ENCODE measurements at regions not wholly inside any gene's neighbourhood (a gene's known extent, or its start where the extent isn't known, plus 50 kb on each side); places are given as distances from the start of the nearest gene placed in this dataset.

DNA sequence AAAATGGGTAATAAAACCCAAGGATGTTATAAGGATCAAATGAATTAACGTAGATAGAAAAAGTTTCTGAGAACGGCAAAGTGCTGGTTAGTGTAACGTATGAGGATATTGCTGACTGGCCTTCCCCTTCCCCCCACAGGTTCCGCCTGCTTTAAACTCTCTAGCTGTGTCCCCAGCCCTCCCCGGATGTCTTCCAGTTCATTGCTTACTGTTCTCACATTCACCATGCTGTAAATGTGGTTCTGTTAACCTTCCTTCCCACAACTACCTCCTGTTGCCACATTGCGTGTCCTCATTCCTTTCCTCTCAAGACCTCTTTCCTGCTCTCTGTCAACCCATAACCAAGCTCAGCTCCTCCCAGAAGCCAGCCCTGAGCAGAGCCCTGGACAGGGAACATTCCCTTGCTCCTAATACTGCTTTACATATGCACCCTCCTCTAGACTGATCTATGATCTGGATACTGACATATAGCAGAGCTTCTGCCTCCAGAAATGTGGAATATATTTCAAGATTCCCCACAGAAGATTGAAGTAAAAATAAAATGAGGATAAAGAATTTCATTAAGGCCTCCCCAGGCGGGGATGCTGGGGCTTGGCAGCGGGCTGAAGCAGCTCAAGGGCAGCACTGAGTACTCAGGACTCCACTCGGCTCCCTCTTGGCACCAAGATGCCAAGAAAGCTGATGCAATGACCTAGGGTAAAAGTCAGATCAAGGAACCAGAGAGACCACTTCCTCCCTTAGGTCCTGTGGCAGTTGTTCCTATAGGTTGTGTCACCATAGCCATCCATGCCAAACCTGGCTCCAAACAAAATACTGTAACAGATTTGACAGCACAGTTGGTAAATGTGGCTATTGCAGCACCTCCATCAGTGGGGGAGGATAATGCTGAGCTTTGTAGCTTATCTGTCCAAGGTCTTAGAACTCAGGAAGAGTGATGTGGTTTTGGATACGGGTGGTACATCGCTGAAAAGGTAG is 136.4 kb upstream of the PIK3C3 start:
- DNase-seq (ENCODE audit: low spot score) = no peak
- TF ChIP-seq, protein P1, sequence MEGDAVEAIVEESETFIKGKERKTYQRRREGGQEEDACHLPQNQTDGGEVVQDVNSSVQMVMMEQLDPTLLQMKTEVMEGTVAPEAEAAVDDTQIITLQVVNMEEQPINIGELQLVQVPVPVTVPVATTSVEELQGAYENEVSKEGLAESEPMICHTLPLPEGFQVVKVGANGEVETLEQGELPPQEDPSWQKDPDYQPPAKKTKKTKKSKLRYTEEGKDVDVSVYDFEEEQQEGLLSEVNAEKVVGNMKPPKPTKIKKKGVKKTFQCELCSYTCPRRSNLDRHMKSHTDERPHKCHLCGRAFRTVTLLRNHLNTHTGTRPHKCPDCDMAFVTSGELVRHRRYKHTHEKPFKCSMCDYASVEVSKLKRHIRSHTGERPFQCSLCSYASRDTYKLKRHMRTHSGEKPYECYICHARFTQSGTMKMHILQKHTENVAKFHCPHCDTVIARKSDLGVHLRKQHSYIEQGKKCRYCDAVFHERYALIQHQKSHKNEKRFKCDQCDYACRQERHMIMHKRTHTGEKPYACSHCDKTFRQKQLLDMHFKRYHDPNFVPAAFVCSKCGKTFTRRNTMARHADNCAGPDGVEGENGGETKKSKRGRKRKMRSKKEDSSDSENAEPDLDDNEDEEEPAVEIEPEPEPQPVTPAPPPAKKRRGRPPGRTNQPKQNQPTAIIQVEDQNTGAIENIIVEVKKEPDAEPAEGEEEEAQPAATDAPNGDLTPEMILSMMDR (IDR thresholded peaks at IDR 0.05; ENCODE audit: extremely low read depth, insufficient read depth, missing control alignments) = no peak
- in situ Hi-C loops (cut with MboI; ENCODE audit: low pct_unique_long_range_greater_than_20kb, low sequenced_read_pairs, unreplicated experiment) = no loop called here

DNA sequence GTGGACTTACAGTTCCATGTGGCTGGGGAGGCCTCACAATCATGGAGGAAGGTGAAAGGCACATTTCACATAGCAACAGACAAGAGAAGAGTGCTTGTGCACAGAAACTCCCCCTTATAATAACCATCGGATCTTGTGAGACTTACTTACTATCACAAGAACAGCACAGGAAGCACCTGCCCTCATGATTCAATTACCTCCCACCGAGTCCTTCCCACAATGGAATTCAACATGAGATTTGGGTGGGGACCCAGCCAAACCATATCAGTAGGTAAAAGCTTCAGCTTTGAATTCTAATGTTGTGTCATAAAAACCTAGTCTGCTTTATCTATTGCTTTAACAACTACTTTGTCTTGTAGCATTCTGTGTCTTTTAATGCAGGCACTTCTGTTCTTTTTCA is 140.4 kb upstream of the PIK3C3 start:
- TF ChIP-seq, protein P1 (IDR thresholded peaks at IDR 0.05; ENCODE audit: extremely low read depth, insufficient read depth, missing control alignments) = no peak
- DNase-seq (ENCODE audit: low spot score) = no peak
- in situ Hi-C loops (cut with MboI; ENCODE audit: low pct_unique_long_range_greater_than_20kb, low sequenced_read_pairs, unreplicated experiment) = no loop called here

DNA sequence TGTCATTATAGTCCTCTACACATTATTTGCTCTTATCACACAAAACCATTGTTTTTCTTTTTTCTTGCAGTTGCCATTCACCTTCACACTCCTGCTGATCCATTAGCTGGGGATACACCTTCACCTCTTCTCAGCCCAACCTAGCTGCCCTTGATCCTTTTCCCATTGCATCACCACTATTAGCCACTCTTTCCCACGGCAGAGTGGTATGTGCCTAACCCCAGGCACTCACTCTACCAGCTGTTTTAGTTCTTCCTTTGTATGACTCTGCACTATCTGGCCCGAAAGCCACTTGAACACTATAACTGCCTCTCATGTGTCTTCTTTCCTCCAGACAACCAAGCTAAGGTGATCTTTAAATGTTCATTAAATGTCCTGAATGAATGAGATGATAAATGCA is 145.4 kb upstream of the PIK3C3 start:
- DNase-seq (ENCODE audit: low spot score) = no peak
- TF ChIP-seq, protein P1 (IDR thresholded peaks at IDR 0.05; ENCODE audit: extremely low read depth, insufficient read depth, missing control alignments) = no peak
- in situ Hi-C loops (cut with MboI; ENCODE audit: low pct_unique_long_range_greater_than_20kb, low sequenced_read_pairs, unreplicated experiment) = no loop called here

DNA sequence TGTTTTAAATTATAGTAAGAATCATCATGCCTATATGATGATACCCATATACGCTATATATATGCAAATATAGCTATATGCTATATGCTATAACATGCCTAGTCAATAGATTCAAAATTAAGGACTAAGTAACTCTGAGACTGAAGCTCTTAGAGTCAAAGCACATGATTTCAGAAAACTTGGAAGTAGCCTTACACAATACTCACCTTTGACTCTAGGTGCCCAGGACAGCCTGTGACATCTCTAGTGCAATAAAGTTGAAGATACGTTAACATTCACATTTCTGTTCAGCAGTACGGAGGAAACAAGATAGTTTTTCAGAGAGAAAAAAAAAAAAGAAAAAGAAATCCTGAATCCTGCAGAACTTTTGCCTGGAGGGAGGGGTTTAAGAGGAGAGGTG is 149.7 kb upstream of the PIK3C3 start:
- in situ Hi-C loops (cut with MboI; ENCODE audit: low pct_unique_long_range_greater_than_20kb, low sequenced_read_pairs, unreplicated experiment) = no loop called here
- no peak for DNase-seq (ENCODE audit: low spot score)
- TF ChIP-seq, protein P1 (IDR thresholded peaks at IDR 0.05; ENCODE audit: extremely low read depth, insufficient read depth, missing control alignments) = no peak

DNA sequence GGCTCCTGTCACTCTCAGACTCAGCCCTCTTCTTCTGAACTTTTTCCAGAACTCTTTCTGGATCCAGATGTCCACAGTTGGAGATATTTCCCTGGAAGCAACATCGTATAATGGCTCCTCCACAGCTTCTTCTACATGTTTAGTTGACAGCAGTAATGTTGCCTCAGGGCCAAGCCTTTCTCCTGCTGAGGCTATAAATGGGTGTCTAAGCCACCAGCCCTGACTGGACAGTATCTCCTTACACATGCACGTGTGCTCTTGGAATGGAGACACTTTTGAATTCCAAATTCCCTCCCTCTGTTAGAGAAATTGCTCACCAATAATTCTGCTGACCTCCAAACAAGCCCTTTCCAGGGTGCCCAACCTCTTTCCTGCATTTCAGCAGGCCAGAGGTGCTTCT is 156.2 kb upstream of the PIK3C3 start:
- DNase-seq (ENCODE audit: low spot score) = no peak
- TF ChIP-seq, protein P1 (IDR thresholded peaks at IDR 0.05; ENCODE audit: extremely low read depth, insufficient read depth, missing control alignments) = no peak
- in situ Hi-C loops (cut with MboI; ENCODE audit: low pct_unique_long_range_greater_than_20kb, low sequenced_read_pairs, unreplicated experiment) = no loop called here

DNA sequence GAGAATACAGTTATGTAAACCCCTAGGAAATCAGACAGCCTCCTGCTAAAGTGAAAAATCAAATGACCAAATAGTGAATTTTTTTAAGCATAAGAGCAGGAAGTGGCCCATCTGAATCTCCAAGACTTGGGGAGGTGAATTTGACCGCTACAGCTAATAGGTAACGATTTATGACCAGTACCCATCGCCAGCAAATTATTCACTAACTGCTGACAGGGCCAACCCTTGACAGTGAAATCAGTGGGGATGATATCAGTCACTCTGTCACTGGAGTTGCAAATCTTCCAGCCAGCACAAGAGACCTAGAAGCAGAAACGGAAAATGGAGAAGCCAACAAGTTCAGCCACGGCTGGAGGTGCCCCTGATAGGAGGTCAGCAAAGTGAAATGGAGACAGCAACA is 164.3 kb upstream of the PIK3C3 start:
- no peak for DNase-seq (ENCODE audit: low spot score)
- TF ChIP-seq, protein P1 (IDR thresholded peaks at IDR 0.05; ENCODE audit: extremely low read depth, insufficient read depth, missing control alignments) = no peak
- in situ Hi-C loops (cut with MboI; ENCODE audit: low pct_unique_long_range_greater_than_20kb, low sequenced_read_pairs, unreplicated experiment) = no loop called here
